ENCODE measurements at regions not wholly inside any gene's neighbourhood (a gene's known extent, or its start where the extent isn't known, plus 50 kb on each side); places are given as distances from the start of the nearest gene placed in this dataset.

- DNase-seq (ENCODE audit: low read depth) = no peak
Observed at GRCh38 chr10:111890046-111890445, 293.5 kb downstream of the GPAM start.

- DNase-seq (ENCODE audit: low read depth) = no peak
Observed at GRCh38 chr10:111916011-111916410, 267.6 kb downstream of the GPAM start.

- no peak for DNase-seq (ENCODE audit: low read depth)
Observed at GRCh38 chr10:111921821-111922220, 261.7 kb downstream of the GPAM start.

- no peak for DNase-seq (ENCODE audit: low read depth)
Observed at GRCh38 chr10:111923032-111923431, 260.5 kb downstream of the GPAM start.

- DNase-seq (ENCODE audit: low read depth) = no peak
Observed at GRCh38 chr10:111926286-111926685, 257.3 kb downstream of the GPAM start.

GRCh38 chr10:111933937-111934336 lies 249.6 kb downstream of the GPAM start:
- no peak for DNase-seq (ENCODE audit: low read depth)

- no peak for DNase-seq (ENCODE audit: low read depth)
Observed at GRCh38 chr10:111934931-111935330, 248.6 kb downstream of the GPAM start.

GRCh38 chr10:111936143-111936542 lies 247.4 kb downstream of the GPAM start:
- DNase-seq (ENCODE audit: low read depth) = no peak

- DNase-seq (ENCODE audit: low read depth) = no peak
Observed at GRCh38 chr10:111944331-111944730, 239.2 kb downstream of the GPAM start.

- DNase-seq (ENCODE audit: low read depth) = no peak
Observed at GRCh38 chr10:111953949-111954348, 229.6 kb downstream of the GPAM start.

GRCh38 chr10:111954386-111954785 lies 229.2 kb downstream of the GPAM start:
- DNase-seq (ENCODE audit: low read depth) = no peak

- no peak for DNase-seq (ENCODE audit: low read depth)
Observed at GRCh38 chr10:111956841-111957240, 226.7 kb downstream of the GPAM start.

GRCh38 chr10:111962951-111963350 lies 220.6 kb downstream of the GPAM start:
- DNase-seq (ENCODE audit: low read depth) = no peak

GRCh38 chr10:111967116-111967515 lies 216.4 kb downstream of the GPAM start:
- DNase-seq (ENCODE audit: low read depth) = no peak

GRCh38 chr10:111967547-111967946 lies 216.0 kb downstream of the GPAM start:
- DNase-seq (ENCODE audit: low read depth) = no peak

- peak; percentile 7 for DNase-seq (ENCODE audit: low read depth)
Observed at GRCh38 chr10:111968647-111969046, 214.9 kb downstream of the GPAM start.

GRCh38 chr10:111970111-111970510 lies 213.5 kb downstream of the GPAM start:
- no peak for DNase-seq (ENCODE audit: low read depth)

GRCh38 chr10:111972109-111972508 lies 211.5 kb downstream of the GPAM start:
- DNase-seq (ENCODE audit: low read depth) = no peak

- no peak for DNase-seq (ENCODE audit: low read depth)
Observed at GRCh38 chr10:111973306-111973705, 210.3 kb downstream of the GPAM start.

- DNase-seq (ENCODE audit: low read depth) = no peak
Observed at GRCh38 chr10:111973826-111974225, 209.7 kb downstream of the GPAM start.

- no peak for DNase-seq (ENCODE audit: low read depth)
Observed at GRCh38 chr10:111974325-111974724, 209.2 kb downstream of the GPAM start.

GRCh38 chr10:111976557-111976956 lies 207.0 kb downstream of the GPAM start:
- no peak for DNase-seq (ENCODE audit: low read depth)

- DNase-seq (ENCODE audit: low read depth) = no peak
Observed at GRCh38 chr10:111984057-111984456, 199.5 kb downstream of the GPAM start.

- DNase-seq (ENCODE audit: low read depth) = no peak
Observed at GRCh38 chr10:111986079-111986478, 197.5 kb downstream of the GPAM start.

GRCh38 chr10:111988646-111989045 lies 194.9 kb downstream of the GPAM start:
- DNase-seq (ENCODE audit: low read depth) = no peak

Measured in iris pigment epithelial cell (primary cell).